D721Med (cell line): ENCODE measurements at regions not wholly inside any gene's neighbourhood (a gene's known extent, or its start where the extent isn't known, plus 50 kb on each side); places are given as distances from the start of the nearest gene placed in this dataset.

ENCODE experiments used
- DNase-seq: peaks from one replicate; pipeline ENCODE4 v3.0.0; 2011; ENCODE audit warnings: low spot score; ENCODE audit not compliant: insufficient read length
- FAIRE-seq: peaks from 2 replicates; lab custom pipeline; 2011; peaks lifted over from hg19 to GRCh38; lab: Jason Lieb, UNC
- TF ChIP-seq, protein P1 (sequence below): IDR thresholded peaks from 2 replicates; pipeline ENCODE4 v1.5.1; 2012; ENCODE audit warnings: mild to moderate bottlenecking, control low read depth; ENCODE audit not compliant: insufficient read depth; ENCODE audit errors: missing control alignments

DNA sequence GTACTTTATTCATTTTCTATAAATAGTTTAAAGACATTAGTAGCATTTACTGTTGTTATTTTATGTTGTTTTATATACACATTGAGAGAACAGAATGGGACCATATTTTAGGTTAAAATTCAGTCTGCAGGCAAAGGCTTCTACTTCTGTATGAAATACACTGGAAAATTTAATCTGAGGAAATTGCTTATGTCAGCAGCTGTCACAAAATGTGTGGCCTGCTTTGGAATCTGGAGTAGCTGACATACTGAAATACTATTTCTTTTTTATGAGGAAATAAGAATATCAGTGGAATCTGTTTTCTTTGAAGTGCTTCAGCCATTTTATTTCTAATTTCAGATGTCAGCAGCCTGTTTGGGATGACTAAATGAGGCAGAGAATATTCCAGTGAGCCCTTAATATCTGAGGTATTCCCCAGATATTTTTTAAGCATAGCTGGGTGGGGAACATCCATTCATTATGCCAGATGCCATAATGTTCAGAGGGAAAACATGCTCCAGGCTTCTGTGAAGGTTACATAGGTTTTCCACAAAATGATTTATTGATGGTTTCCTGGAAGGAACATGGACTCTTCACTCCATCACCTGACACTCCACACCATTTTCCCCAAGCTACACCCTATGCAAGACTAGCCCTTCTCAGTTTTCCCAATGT lies 267.1 kb downstream of the ARL4A start:
- FAIRE-seq (no peak), DNase-seq (no peak)
- TF ChIP-seq, protein P1, sequence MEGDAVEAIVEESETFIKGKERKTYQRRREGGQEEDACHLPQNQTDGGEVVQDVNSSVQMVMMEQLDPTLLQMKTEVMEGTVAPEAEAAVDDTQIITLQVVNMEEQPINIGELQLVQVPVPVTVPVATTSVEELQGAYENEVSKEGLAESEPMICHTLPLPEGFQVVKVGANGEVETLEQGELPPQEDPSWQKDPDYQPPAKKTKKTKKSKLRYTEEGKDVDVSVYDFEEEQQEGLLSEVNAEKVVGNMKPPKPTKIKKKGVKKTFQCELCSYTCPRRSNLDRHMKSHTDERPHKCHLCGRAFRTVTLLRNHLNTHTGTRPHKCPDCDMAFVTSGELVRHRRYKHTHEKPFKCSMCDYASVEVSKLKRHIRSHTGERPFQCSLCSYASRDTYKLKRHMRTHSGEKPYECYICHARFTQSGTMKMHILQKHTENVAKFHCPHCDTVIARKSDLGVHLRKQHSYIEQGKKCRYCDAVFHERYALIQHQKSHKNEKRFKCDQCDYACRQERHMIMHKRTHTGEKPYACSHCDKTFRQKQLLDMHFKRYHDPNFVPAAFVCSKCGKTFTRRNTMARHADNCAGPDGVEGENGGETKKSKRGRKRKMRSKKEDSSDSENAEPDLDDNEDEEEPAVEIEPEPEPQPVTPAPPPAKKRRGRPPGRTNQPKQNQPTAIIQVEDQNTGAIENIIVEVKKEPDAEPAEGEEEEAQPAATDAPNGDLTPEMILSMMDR, result no peak

DNA sequence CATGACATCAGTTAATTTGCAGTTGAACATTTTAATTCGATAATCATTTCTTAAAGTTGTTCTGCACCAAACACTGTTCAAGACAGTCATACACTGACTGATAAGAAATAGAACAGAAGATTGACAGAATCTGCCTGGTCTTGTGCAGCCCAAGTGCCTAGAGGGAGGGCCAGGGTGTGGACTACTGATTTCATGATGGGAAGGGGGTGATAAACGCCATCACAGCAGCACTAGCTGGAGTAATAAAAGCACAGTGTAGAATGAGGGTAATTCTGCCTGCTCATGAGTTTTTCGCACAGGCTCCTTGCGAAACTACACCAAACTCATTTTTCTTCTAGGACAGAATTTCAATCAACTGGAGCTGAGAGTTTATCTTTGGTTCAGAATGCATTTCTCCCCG lies 270.1 kb downstream of the ARL4A start:
- FAIRE-seq, result no peak
- no peak for DNase-seq
- TF ChIP-seq, protein P1, result no peak

DNA sequence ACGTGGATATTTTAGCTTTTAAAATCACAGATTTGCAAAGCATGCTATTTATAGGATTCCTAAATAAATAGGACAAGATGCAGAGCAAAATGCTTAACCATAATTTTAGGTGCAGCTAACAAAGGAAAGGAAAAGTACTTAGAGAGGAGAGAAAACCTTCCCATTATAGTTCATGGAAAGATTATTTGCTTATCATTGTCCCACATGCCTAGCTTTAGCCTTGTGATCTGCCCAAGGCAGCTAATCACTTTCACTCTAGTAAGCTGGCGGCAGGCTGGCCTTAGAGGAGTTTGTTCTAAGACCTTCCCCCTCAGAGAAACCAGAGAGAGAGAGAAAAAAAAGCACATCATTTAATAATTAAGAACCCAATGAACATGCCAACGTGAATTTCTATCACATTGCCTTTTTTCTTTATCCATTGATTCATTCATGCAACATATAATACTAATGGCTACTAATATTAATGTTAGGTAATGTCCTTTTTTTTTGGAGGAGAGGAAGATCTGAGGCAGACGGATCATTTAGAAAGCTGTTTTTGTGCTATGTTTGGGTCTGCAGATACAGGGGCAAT lies 274.6 kb downstream of the ARL4A start:
- DNase-seq (peak; percentile 16), FAIRE-seq (peak; percentile 83)
- TF ChIP-seq, protein P1, result no peak

DNA sequence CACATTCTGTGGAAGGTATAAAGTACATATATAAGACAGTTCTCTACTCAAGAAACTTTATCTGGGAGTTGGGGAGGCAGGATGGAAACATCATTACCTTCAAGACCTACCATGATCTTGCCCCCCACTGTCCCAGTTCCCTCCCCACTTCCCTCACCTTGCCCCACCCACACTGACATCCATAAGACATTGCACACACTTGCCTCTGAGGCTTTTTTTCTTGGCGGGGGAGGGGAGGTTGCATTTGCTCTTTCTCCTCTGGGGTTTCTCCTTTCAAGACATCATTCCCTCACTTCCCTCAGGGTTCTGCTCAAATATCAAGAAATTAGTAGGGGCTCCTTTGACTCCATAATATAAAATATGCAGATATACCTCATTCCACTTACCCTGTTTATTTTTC lies 276.0 kb downstream of the ARL4A start:
- no peak for DNase-seq
- no peak for FAIRE-seq
- TF ChIP-seq, protein P1, result no peak

DNA sequence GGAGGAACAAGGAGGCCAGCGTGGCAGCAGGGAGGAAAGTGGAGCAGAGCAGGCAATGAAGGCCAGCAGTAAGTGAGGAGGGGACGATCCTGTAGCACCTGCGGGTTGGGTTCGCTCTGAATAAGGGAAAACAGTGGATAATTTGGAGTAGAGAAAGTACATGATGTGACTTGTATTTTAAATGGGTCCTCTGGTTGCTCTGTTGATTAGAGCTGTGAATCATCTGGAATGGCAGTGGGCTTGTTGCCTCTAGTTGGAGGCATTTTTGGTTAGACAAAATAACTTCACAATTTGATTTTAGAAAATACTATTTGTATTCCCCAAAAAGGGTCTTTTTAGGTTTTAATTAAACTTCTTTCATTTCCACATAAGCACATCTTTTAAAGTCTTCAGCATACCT lies 277.4 kb downstream of the ARL4A start:
- TF ChIP-seq, protein P1, result no peak
- DNase-seq, result no peak
- FAIRE-seq, result no peak

DNA sequence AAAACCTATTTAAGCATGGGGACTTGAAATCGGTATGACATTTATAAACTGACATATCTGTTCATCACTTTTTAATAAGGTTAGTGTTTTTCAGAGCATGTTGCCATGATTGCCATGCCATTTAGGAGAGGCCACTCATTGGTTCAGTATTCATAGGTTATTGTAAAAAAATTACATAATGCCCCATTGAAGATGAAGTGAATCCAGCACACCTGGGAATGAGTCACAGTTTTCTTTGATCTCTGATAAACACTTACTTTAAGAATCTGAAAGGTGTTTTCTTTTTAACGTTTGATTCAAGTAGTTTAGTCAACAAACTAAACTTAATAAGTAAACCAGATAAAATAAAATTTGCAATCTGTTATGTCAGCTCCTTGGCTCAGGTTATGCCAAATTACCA lies 278.3 kb downstream of the ARL4A start:
- TF ChIP-seq, protein P1, result no peak
- FAIRE-seq (no peak), DNase-seq (no peak)

DNA sequence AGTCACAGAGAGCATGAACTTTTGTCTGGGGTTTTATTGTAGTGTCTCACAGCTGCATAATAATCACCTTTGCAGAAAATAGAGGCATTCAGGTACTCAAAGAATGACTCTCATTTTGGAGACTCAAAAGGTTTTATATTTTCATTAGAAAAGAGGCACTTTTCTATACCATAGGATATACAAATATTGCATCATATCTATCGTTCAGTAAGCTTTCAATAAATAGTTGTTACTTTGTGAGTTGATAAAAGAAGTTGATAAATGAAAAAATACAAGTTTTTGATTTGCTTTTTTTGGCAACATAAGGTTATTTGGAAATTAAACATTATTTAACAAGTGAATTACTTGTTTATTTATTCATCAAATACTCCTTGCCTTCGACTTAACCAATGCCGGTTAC lies 279.9 kb downstream of the ARL4A start:
- DNase-seq (no peak), FAIRE-seq (no peak)
- TF ChIP-seq, protein P1, result no peak
